ENCODE measurements at regions not wholly inside any gene's neighbourhood (a gene's known extent, or its start where the extent isn't known, plus 50 kb on each side); places are given as distances from the start of the nearest gene placed in this dataset.

DNA sequence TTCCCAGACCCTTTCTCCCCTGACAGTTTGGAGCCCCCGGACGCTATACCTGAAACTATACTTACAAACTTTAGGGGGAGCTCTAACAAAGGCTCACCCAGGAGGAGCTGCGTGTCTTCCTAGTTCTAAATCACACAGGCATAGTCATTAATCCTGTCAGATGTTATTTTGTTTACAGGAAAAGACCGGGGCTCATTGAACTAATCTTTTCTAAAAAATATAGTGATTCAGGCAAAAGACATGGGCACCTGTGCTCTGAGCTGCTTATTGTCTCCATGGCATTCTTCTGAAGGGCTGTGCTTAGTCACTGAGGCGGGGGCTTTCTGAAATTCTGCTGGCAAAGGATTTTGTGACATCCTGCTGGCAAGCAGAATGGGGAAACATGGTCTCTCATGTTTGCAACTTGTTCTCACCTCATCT lies 1577.0 kb downstream of the NCAM2 start:
- Histone ChIP-seq H3K4me1 (no peaks in the 10 kb centered on the region), H3K27ac (no peak overlapping the region), H3K9me3 (no peaks in the 10 kb centered on the region), H3K36me3 (no peaks in the 10 kb centered on the region), H3K4me3 (no peak overlapping the region), H3K27me3 (no peaks in the 10 kb centered on the region)
- DNase-seq: no peak
- TF ChIP-seq, protein P1, sequence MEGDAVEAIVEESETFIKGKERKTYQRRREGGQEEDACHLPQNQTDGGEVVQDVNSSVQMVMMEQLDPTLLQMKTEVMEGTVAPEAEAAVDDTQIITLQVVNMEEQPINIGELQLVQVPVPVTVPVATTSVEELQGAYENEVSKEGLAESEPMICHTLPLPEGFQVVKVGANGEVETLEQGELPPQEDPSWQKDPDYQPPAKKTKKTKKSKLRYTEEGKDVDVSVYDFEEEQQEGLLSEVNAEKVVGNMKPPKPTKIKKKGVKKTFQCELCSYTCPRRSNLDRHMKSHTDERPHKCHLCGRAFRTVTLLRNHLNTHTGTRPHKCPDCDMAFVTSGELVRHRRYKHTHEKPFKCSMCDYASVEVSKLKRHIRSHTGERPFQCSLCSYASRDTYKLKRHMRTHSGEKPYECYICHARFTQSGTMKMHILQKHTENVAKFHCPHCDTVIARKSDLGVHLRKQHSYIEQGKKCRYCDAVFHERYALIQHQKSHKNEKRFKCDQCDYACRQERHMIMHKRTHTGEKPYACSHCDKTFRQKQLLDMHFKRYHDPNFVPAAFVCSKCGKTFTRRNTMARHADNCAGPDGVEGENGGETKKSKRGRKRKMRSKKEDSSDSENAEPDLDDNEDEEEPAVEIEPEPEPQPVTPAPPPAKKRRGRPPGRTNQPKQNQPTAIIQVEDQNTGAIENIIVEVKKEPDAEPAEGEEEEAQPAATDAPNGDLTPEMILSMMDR (IDR thresholded peaks at IDR 0.05): no peak
- intact Hi-C loops (cut with DNase I; ENCODE audit: low total_unique reads): no loop called here

- Histone ChIP-seq H3K4me3 (no peak overlapping the region), H3K4me1 (no peaks in the 10 kb centered on the region), H3K36me3 (no peaks in the 10 kb centered on the region), H3K27ac (no peak overlapping the region), H3K9me3 (no peaks in the 10 kb centered on the region), H3K27me3 (no peaks in the 10 kb centered on the region)
- intact Hi-C loops (cut with DNase I; ENCODE audit: low total_unique reads): no loop called here
- no peak for DNase-seq
- TF ChIP-seq, protein P1 (IDR thresholded peaks at IDR 0.05): no peak
These were observed 1581.5 kb downstream of the NCAM2 start for GRCh38 chr21:22579741-22580140.

- TF ChIP-seq, protein P1 (IDR thresholded peaks at IDR 0.05): no peak
These were observed 1583.8 kb downstream of the NCAM2 start for GRCh38 chr21:22582026-22582425.

GRCh38 chr21:22584308-22584707 lies 1586.1 kb downstream of the NCAM2 start:
- Histone ChIP-seq H3K27me3 (no peaks in the 10 kb centered on the region), H3K36me3 (no peaks in the 10 kb centered on the region), H3K27ac (no peak overlapping the region), H3K9me3 (no peaks in the 10 kb centered on the region), H3K4me1 (no peaks in the 10 kb centered on the region), H3K4me3 (no peak overlapping the region)
- TF ChIP-seq, protein P1 (IDR thresholded peaks at IDR 0.05): no peak
- intact Hi-C loops (cut with DNase I; ENCODE audit: low total_unique reads): no loop called here
- DNase-seq: no peak

More at GRCh38 chr21:22582026-22582425, 1583.8 kb downstream of the NCAM2 start:
- no peak overlapping the region for H3K4me3 ChIP-seq
- no peak overlapping the region for H3K27ac ChIP-seq
- H3K27me3 ChIP-seq: no peaks in the 10 kb centered on the region
- no peaks in the 10 kb centered on the region for H3K4me1 ChIP-seq
- H3K9me3 ChIP-seq: no peaks in the 10 kb centered on the region
- intact Hi-C loops (cut with DNase I; ENCODE audit: low total_unique reads): no loop called here
- DNase-seq: no peak
- H3K36me3 ChIP-seq: no peaks in the 10 kb centered on the region

- no peak overlapping the region for H3K27ac ChIP-seq
- intact Hi-C loops (cut with DNase I; ENCODE audit: low total_unique reads): no loop called here
- H3K4me3 ChIP-seq: no peak overlapping the region
- H3K27me3 ChIP-seq: no peaks in the 10 kb centered on the region
- H3K4me1 ChIP-seq: no peaks in the 10 kb centered on the region
- no peaks in the 10 kb centered on the region for H3K9me3 ChIP-seq
- no peak for DNase-seq
- TF ChIP-seq, protein P1 (IDR thresholded peaks at IDR 0.05): no peak
- no peaks in the 10 kb centered on the region for H3K36me3 ChIP-seq
These were observed 1587.3 kb downstream of the NCAM2 start for GRCh38 chr21:22585558-22585957.

DNA sequence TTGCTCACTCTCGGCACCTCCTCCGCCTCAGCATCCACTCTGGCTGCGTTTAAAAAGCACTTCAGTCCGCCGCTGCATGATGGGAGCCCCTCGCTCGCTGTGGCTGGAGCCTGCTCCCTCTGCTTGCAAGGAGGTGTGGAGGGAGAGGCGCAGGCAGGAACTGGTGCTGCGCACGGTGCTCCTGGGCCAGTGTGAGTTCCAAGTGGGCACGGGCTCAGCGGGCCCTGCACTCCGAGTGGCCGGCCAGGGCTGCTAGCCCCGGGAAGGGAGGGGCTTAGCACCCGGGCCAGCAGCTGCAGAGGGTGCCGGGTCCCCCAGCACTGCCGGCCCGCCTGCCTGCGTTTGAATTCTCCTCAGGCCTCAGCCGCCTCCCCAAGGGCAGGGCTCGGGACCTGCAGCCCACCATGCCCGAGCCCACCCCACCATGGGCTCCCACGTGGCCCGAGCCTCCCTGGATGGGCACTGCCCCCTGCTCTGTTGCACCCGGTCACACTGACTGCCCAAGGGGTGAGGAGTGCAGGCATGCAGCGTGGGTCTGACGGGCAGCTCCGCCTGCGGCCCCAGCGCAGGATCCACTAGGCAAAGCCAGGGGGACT lies 1599.5 kb downstream of the NCAM2 start:
- H3K27ac ChIP-seq: no peak overlapping the region
- no peaks in the 10 kb centered on the region for H3K4me1 ChIP-seq
- H3K9me3 ChIP-seq: no peaks in the 10 kb centered on the region
- TF ChIP-seq, protein P1 (IDR thresholded peaks at IDR 0.05): no peak
- no peak overlapping the region for H3K4me3 ChIP-seq
- DNase-seq: no peak
- no peaks in the 10 kb centered on the region for H3K36me3 ChIP-seq
- H3K27me3 ChIP-seq: no peaks in the 10 kb centered on the region
- intact Hi-C loops (cut with DNase I; ENCODE audit: low total_unique reads): no loop called here

Data from tibial artery (tissue), 4 donors.